ENCODE measurements at regions not wholly inside any gene's neighbourhood (a gene's known extent, or its start where the extent isn't known, plus 50 kb on each side); places are given as distances from the start of the nearest gene placed in this dataset.

- TF ChIP-seq CTCF (IDR thresholded peaks at IDR 0.05; ENCODE audit: insufficient read depth, low read length): no peak
- no peak for TF ChIP-seq POLR2AphosphoS5 (IDR thresholded peaks at IDR 0.05; ENCODE audit: low read depth)
- TF ChIP-seq GABPA (IDR thresholded peaks at IDR 0.05; ENCODE audit: low read depth): no peak
- TF ChIP-seq SPI1 (IDR thresholded peaks at IDR 0.05; ENCODE audit: borderline replicate concordance, low read depth): no peak
- TF ChIP-seq REST (IDR thresholded peaks at IDR 0.05; ENCODE audit: insufficient replicate concordance, low read depth): no peak
- H3K27me3 ChIP-seq (ENCODE audit: insufficient read depth, poor library complexity, severe bottlenecking): no peaks in the 10 kb centered on the region
- no peak overlapping the region for H3K4me3 ChIP-seq (replicated peaks; ENCODE audit: insufficient read depth, low read length)
- no peak overlapping the region for H3K27ac ChIP-seq (replicated peaks)
- no peak for DNase-seq (ENCODE audit: low read depth in 1 of 2, low spot score in 1 of 2)
Measured at GRCh38 chr5:30156156-30156555, 1037.3 kb upstream of the CDH6 start.

- DNase-seq (ENCODE audit: low read depth in 1 of 2, low spot score in 1 of 2): no peak
- no peaks in the 10 kb centered on the region for H3K27me3 ChIP-seq (ENCODE audit: insufficient read depth, poor library complexity, severe bottlenecking)
- no peak for TF ChIP-seq CTCF (IDR thresholded peaks at IDR 0.05; ENCODE audit: insufficient read depth, low read length)
- TF ChIP-seq GABPA (IDR thresholded peaks at IDR 0.05; ENCODE audit: low read depth): no peak
- no peak for TF ChIP-seq SPI1 (IDR thresholded peaks at IDR 0.05; ENCODE audit: borderline replicate concordance, low read depth)
- no peak overlapping the region for H3K27ac ChIP-seq (replicated peaks)
- no peak overlapping the region for H3K4me3 ChIP-seq (replicated peaks; ENCODE audit: insufficient read depth, low read length)
Measured at GRCh38 chr5:30152431-30152830, 1041.1 kb upstream of the CDH6 start.

- TF ChIP-seq CTCF (IDR thresholded peaks at IDR 0.05; ENCODE audit: insufficient read depth, low read length) (no peak), GABPA (IDR thresholded peaks at IDR 0.05; ENCODE audit: low read depth) (no peak), POLR2AphosphoS5 (IDR thresholded peaks at IDR 0.05; ENCODE audit: low read depth) (no peak)
- no peak overlapping the region for H3K4me3 ChIP-seq (replicated peaks; ENCODE audit: insufficient read depth, low read length)
- H3K27ac ChIP-seq (replicated peaks): no peak overlapping the region
- no peaks in the 10 kb centered on the region for H3K27me3 ChIP-seq (ENCODE audit: insufficient read depth, poor library complexity, severe bottlenecking)
- no peak for DNase-seq (ENCODE audit: low read depth in 1 of 2, low spot score in 1 of 2)
Measured at GRCh38 chr5:30150231-30150630, 1043.3 kb upstream of the CDH6 start.

- Histone ChIP-seq H3K27ac (replicated peaks) (no peak overlapping the region), H3K4me3 (replicated peaks; ENCODE audit: insufficient read depth, low read length) (no peak overlapping the region), H3K27me3 (ENCODE audit: insufficient read depth, poor library complexity, severe bottlenecking) (no peaks in the 10 kb centered on the region)
- TF ChIP-seq GABPA (IDR thresholded peaks at IDR 0.05; ENCODE audit: low read depth): no peak
- no peak for TF ChIP-seq SPI1 (IDR thresholded peaks at IDR 0.05; ENCODE audit: borderline replicate concordance, low read depth)
- TF ChIP-seq REST (IDR thresholded peaks at IDR 0.05; ENCODE audit: insufficient replicate concordance, low read depth): no peak
- no peak for TF ChIP-seq POLR2AphosphoS5 (IDR thresholded peaks at IDR 0.05; ENCODE audit: low read depth)
- TF ChIP-seq CTCF (IDR thresholded peaks at IDR 0.05; ENCODE audit: insufficient read depth, low read length): no peak
- no peak for DNase-seq (ENCODE audit: low read depth in 1 of 2, low spot score in 1 of 2)
Measured at GRCh38 chr5:30149526-30149925, 1044.0 kb upstream of the CDH6 start.

Measured in HL-60 (cell line).